ENCODE measurements at regions not wholly inside any gene's neighbourhood (a gene's known extent, or its start where the extent isn't known, plus 50 kb on each side); places are given as distances from the start of the nearest gene placed in this dataset.

DNA sequence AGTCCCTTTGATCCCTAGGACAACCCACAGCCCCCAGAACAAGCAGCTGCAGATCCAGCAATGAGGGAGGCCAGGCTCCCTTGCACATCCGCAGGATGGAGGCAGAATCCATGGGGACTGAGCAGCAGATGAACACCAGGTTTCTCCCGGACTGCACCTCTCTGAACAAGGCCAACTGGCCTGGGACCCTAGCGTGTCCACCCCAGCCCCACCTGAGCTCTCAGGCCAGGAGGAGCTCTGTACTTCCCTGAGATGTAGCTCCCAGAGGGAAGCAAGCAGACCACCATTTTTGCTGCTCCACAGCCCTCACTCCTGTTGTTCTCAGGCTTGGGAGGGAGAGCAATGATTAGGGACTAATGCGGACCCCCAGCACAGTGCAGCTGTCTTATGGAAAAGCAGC is 1195.8 kb downstream of the PCDH18 start:
- TF ChIP-seq, protein P1, sequence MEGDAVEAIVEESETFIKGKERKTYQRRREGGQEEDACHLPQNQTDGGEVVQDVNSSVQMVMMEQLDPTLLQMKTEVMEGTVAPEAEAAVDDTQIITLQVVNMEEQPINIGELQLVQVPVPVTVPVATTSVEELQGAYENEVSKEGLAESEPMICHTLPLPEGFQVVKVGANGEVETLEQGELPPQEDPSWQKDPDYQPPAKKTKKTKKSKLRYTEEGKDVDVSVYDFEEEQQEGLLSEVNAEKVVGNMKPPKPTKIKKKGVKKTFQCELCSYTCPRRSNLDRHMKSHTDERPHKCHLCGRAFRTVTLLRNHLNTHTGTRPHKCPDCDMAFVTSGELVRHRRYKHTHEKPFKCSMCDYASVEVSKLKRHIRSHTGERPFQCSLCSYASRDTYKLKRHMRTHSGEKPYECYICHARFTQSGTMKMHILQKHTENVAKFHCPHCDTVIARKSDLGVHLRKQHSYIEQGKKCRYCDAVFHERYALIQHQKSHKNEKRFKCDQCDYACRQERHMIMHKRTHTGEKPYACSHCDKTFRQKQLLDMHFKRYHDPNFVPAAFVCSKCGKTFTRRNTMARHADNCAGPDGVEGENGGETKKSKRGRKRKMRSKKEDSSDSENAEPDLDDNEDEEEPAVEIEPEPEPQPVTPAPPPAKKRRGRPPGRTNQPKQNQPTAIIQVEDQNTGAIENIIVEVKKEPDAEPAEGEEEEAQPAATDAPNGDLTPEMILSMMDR (IDR thresholded peaks at IDR 0.05), result no peak
- TF ChIP-seq ZFX (IDR thresholded peaks at IDR 0.05; ENCODE audit: borderline replicate concordance), result no peak
